ENCODE measurements at regions not wholly inside any gene's neighbourhood (a gene's known extent, or its start where the extent isn't known, plus 50 kb on each side); places are given as distances from the start of the nearest gene placed in this dataset.

DNA sequence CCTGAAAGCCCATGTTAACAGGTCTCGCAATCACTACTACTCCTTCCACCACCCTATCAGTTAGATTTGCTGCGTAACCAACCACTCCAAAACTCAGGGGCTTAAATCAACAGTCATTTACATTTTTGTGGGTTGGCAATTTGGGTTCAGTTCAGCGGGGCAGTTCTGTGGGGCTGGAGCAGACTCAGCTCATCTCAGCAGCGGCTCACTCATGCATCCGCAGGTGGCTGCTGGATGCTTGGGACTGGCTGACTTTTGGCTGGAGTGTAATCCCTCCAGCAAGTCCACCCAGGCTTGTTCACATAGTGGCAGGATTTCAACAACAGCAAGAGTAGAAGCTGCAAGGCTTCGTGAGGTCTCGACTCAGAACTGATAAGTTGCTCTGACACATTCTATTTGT, 79.2 kb downstream of the NEUROD6 start:
- H4K20me1 ChIP-seq (ENCODE audit: control insufficient read depth, insufficient read depth, low read length, poor library complexity, severe bottlenecking) = no peaks in the 10 kb centered on the region
- Mint-ChIP-seq H3K4me3 (no peak overlapping the region), H3K27ac (no peak overlapping the region), H3K27me3 (peaks cover 4% of the 10 kb centered on the region), H3K9me3 (ENCODE audit: insufficient read depth) (no peaks in the 10 kb centered on the region), H3K4me1 (no peaks in the 10 kb centered on the region)
- WGBS (ENCODE audit: insufficient coverage) = 55% methylated on average over 3 of the region's 7 CpGs
- no peak overlapping the region for H2AFZ ChIP-seq (ENCODE audit: insufficient read depth, low read depth, low read length, poor library complexity, severe bottlenecking)
- DNase-seq (no peak), ATAC-seq (ENCODE audit: low read depth) (no peak)
- intact Hi-C loops (cut with micrococcal nuclease) = no loop called here
- CTCF ChIA-PET = interaction anchor here (0.7 kb wide), 1 partner anchor 17 kb away, joined by 6 read pairs; no protein-coding TSS in a partner anchor
- H3K36me3 ChIP-seq (replicated peaks in 1 of 2; ENCODE audit: control extremely low read depth in 1 of 2, control insufficient read depth in 1 of 2, extremely low read depth in 1 of 2, insufficient read depth in 2 of 2, low read length in 1 of 2) = no peaks in the 10 kb centered on the region
- H3K4me1 ChIP-seq (ENCODE audit: control insufficient read depth in 2 of 2, insufficient read depth in 2 of 2, low read length in 2 of 2) = no peaks in the 10 kb centered on the region
- H3K79me2 ChIP-seq (ENCODE audit: control insufficient read depth, insufficient read depth, low read length) = no peaks in the 10 kb centered on the region
- TF ChIP-seq, protein P1, sequence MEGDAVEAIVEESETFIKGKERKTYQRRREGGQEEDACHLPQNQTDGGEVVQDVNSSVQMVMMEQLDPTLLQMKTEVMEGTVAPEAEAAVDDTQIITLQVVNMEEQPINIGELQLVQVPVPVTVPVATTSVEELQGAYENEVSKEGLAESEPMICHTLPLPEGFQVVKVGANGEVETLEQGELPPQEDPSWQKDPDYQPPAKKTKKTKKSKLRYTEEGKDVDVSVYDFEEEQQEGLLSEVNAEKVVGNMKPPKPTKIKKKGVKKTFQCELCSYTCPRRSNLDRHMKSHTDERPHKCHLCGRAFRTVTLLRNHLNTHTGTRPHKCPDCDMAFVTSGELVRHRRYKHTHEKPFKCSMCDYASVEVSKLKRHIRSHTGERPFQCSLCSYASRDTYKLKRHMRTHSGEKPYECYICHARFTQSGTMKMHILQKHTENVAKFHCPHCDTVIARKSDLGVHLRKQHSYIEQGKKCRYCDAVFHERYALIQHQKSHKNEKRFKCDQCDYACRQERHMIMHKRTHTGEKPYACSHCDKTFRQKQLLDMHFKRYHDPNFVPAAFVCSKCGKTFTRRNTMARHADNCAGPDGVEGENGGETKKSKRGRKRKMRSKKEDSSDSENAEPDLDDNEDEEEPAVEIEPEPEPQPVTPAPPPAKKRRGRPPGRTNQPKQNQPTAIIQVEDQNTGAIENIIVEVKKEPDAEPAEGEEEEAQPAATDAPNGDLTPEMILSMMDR (IDR thresholded peaks at IDR 0.05) = no peak
- TF ChIP-seq EZH2 (IDR thresholded peaks at IDR 0.05; ENCODE audit: borderline replicate concordance, insufficient read depth, low read depth, low read length, poor library complexity, severe bottlenecking) = no peak
- H3K9ac ChIP-seq (ENCODE audit: low read length) = no peak overlapping the region
- H3K27ac ChIP-seq (ENCODE audit: low read length in 2 of 2) = no peak overlapping the region
- H3K4me3 ChIP-seq (ENCODE audit: control extremely low read depth in 1 of 5, extremely low read depth in 1 of 5, insufficient read depth in 1 of 5, low read depth in 2 of 5, low read length in 4 of 5) = no peak overlapping the region
- POLR2A ChIA-PET = no interaction called here
- H3K9me3 ChIP-seq (ENCODE audit: control extremely low read depth in 1 of 3, control insufficient read depth in 2 of 3, insufficient read depth in 1 of 3, low read length in 2 of 3) = no peaks in the 10 kb centered on the region
- H3K27me3 ChIP-seq (replicated peaks in 1 of 4; ENCODE audit: control extremely low read depth in 1 of 4, control insufficient read depth in 3 of 4, insufficient read depth in 4 of 4, low read length in 3 of 4) = no peaks in the 10 kb centered on the region
- no peak overlapping the region for H3K4me2 ChIP-seq (replicated peaks; ENCODE audit: low read depth, low read length, poor library complexity, severe bottlenecking)

DNA sequence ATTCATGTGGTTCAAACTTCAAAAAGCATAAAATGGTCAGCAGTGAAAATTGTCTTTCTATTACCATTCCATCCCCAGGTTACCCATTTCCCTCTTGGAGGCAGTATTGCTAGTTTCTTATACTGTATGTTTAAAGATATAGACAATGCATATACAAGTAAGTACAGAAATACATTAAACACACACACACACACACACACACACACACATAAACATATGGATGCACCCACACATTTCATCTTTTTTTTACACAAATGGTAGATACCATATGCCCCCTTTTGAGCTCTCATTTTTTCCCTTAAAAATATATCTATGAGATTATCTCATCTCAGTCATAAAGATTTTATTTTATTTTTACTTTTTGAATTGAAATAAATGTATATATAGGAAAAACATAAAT, 79.7 kb downstream of the NEUROD6 start:
- no peak overlapping the region for H3K4me3 Mint-ChIP-seq
- no peaks in the 10 kb centered on the region for H3K9me3 Mint-ChIP-seq (ENCODE audit: insufficient read depth)
- ATAC-seq (ENCODE audit: low read depth) (no peak), DNase-seq (no peak)
- TF ChIP-seq, protein P1 (IDR thresholded peaks at IDR 0.05) = no peak
- TF ChIP-seq EZH2 (IDR thresholded peaks at IDR 0.05; ENCODE audit: borderline replicate concordance, insufficient read depth, low read depth, low read length, poor library complexity, severe bottlenecking) = no peak
- intact Hi-C loops (cut with micrococcal nuclease) = no loop called here
- Histone ChIP-seq H3K9ac (ENCODE audit: low read length) (no peak overlapping the region), H3K4me2 (replicated peaks; ENCODE audit: low read depth, low read length, poor library complexity, severe bottlenecking) (no peak overlapping the region), H3K27me3 (replicated peaks in 1 of 4; ENCODE audit: control extremely low read depth in 1 of 4, control insufficient read depth in 3 of 4, insufficient read depth in 4 of 4, low read length in 3 of 4) (no peaks in the 10 kb centered on the region), H3K4me1 (ENCODE audit: control insufficient read depth in 2 of 2, insufficient read depth in 2 of 2, low read length in 2 of 2) (no peaks in the 10 kb centered on the region), H3K9me3 (ENCODE audit: control extremely low read depth in 1 of 3, control insufficient read depth in 2 of 3, insufficient read depth in 1 of 3, low read length in 2 of 3) (no peaks in the 10 kb centered on the region), H3K27ac (ENCODE audit: low read length in 2 of 2) (no peak overlapping the region), H3K4me3 (ENCODE audit: control extremely low read depth in 1 of 5, extremely low read depth in 1 of 5, insufficient read depth in 1 of 5, low read depth in 2 of 5, low read length in 4 of 5) (no peak overlapping the region), H4K20me1 (ENCODE audit: control insufficient read depth, insufficient read depth, low read length, poor library complexity, severe bottlenecking) (no peaks in the 10 kb centered on the region), H3K79me2 (ENCODE audit: control insufficient read depth, insufficient read depth, low read length) (no peaks in the 10 kb centered on the region), H3K36me3 (replicated peaks in 1 of 2; ENCODE audit: control extremely low read depth in 1 of 2, control insufficient read depth in 1 of 2, extremely low read depth in 1 of 2, insufficient read depth in 2 of 2, low read length in 1 of 2) (no peaks in the 10 kb centered on the region), H2AFZ (ENCODE audit: insufficient read depth, low read depth, low read length, poor library complexity, severe bottlenecking) (no peak overlapping the region)
- H3K27ac Mint-ChIP-seq = no peak overlapping the region
- peaks cover 4% of the 10 kb centered on the region for H3K27me3 Mint-ChIP-seq
- no peaks in the 10 kb centered on the region for H3K4me1 Mint-ChIP-seq
- ChIA-PET CTCF (no interaction called here), POLR2A (no interaction called here)

All from B cell (primary cell).